Endothelial cell of umbilical vein (primary cell): ENCODE measurements at regions not wholly inside any gene's neighbourhood (a gene's known extent, or its start where the extent isn't known, plus 50 kb on each side); places are given as distances from the start of the nearest gene placed in this dataset.

Experiments
- BruUV-seq: library from RNA; stranded (reverse); fragments of 400-500 nt; replicated peaks from 2 replicates; lab custom pipeline; 2021; lab: Mats Ljungman, UMichigan
- CTCF ChIA-PET: fragments of 300-600, 350-600 bp; sonication (Branson Sonifier 250); formaldehyde crosslinking; loops from one replicate; lab custom pipeline; 2021; ENCODE audit warnings: antibody characterized with exemption, inconsistent platforms; lab: Charles Lee
- POLR2A ChIA-PET: fragments of 300-600, 350-600 bp; sonication (Branson Sonifier 250); formaldehyde crosslinking; loops from one replicate; lab custom pipeline; 2021; ENCODE audit warnings: antibody characterized with exemption, inconsistent platforms; lab: Charles Lee
- DNase-seq: peaks from one replicate; pipeline ENCODE4 v3.0.0-alpha.2; 2011; ENCODE audit warnings: low read depth, low spot score
- FAIRE-seq: peaks from 2 replicates; lab custom pipeline; 2011; peaks lifted over from hg19 to GRCh38; lab: Jason Lieb, UNC
- H2AFZ ChIP-seq: 2 replicates; pipeline ENCODE4 v1.6.0; 2012; ENCODE audit warnings: low read depth, low read length, control low read depth, inconsistent platforms
- H3K27ac ChIP-seq: 2 replicates; pipeline ENCODE4 v1.5.1; 2011; ENCODE audit warnings: low read depth, mild to moderate bottlenecking, control low read depth, low read length, moderate library complexity; ENCODE audit not compliant: insufficient read depth
- H3K27me3 ChIP-seq, 2 experiments: 2 replicates each; pipeline versions ENCODE4 v1.6.0 to v1.6.1; 2011; ENCODE audit warnings: low read length in 2 of 2, mixed read lengths in 1 of 2; ENCODE audit not compliant: control insufficient read depth in 2 of 2, insufficient read depth in 2 of 2
- H3K36me3 ChIP-seq, 2 experiments: 2 replicates in 1 of 2; 3 replicates in 1 of 2; pipeline ENCODE4 v1.5.1; 2011; ENCODE audit warnings: low read length in 2 of 2, mild to moderate bottlenecking in 1 of 2, moderate library complexity in 1 of 2; ENCODE audit not compliant: control insufficient read depth in 2 of 2, insufficient read depth in 2 of 2; ENCODE audit errors: extremely low read depth in 1 of 2
- H3K4me1 ChIP-seq: 3 replicates; pipeline ENCODE4 v1.5.1; 2011; ENCODE audit warnings: mild to moderate bottlenecking, low read length; ENCODE audit not compliant: control insufficient read depth, insufficient read depth; ENCODE audit errors: extremely low read depth
- H3K4me2 ChIP-seq: 2 replicates; pipeline ENCODE4 v1.6.1; 2011; ENCODE audit warnings: low read length, control low read depth, mixed read lengths; ENCODE audit not compliant: insufficient read depth
- H3K4me3 ChIP-seq, 3 experiments: fragments of 200-600 bp in 1 of 3; sonication (generic), shearing (Covaris generic) in 1 of 3; replicated peaks in 1 of 3; 2 replicates each; pipeline ENCODE4 v1.5.1; 2011 to 2016; ENCODE audit warnings: control low read depth in 3 of 3, low read length in 3 of 3, mild to moderate bottlenecking in 2 of 3, inconsistent platforms in 1 of 3, low read depth in 1 of 3, moderate library complexity in 1 of 3; ENCODE audit not compliant: insufficient read depth in 1 of 3
- H3K79me2 ChIP-seq: 2 replicates; pipeline ENCODE4 v1.6.0; 2012; ENCODE audit warnings: low read length, inconsistent platforms; ENCODE audit not compliant: control insufficient read depth, insufficient read depth
- H3K9ac ChIP-seq: replicated peaks from 2 replicates; pipeline ENCODE3; 2011; ENCODE audit warnings: low read length, control low read depth; ENCODE audit not compliant: insufficient read depth; ENCODE audit errors: extremely low read depth
- H3K9me1 ChIP-seq: replicated peaks from 3 replicates; pipeline ENCODE4 v1.6.0; 2011; ENCODE audit warnings: mild to moderate bottlenecking, low read length; ENCODE audit not compliant: control insufficient read depth, insufficient read depth; ENCODE audit errors: extremely low read depth
- H3K9me3 ChIP-seq: replicated peaks from 2 replicates; pipeline ENCODE4 v1.5.1; 2012; ENCODE audit warnings: low read length, inconsistent platforms; ENCODE audit not compliant: control insufficient read depth, insufficient read depth
- H4K20me1 ChIP-seq: replicated peaks from 2 replicates; pipeline ENCODE3; 2011; ENCODE audit warnings: mild to moderate bottlenecking, low read length; ENCODE audit not compliant: control insufficient read depth, insufficient read depth; ENCODE audit errors: extremely low read depth
- CTCF ChIP-seq, 2 donors: IDR thresholded peaks; 1 replicate in 1 of 2; 2 replicates in 1 of 2; pipeline ENCODE4 v1.5.1; 2011; ENCODE audit warnings: low read length in 2 of 2, mild to moderate bottlenecking in 2 of 2, moderate library complexity in 2 of 2, control low read depth in 1 of 2, inconsistent platforms in 1 of 2, low read depth in 1 of 2; ENCODE audit not compliant: insufficient read depth in 1 of 2; ENCODE audit errors: extremely low read depth in 1 of 2
- EZH2 ChIP-seq: IDR thresholded peaks from 2 replicates; pipeline ENCODE4 v1.6.1; 2012; ENCODE audit warnings: borderline replicate concordance, low read depth, mild to moderate bottlenecking, moderate library complexity, low read length, inconsistent platforms; ENCODE audit not compliant: severe bottlenecking
- FOS ChIP-seq: IDR thresholded peaks from 2 replicates; pipeline ENCODE4 v1.6.1; 2011; ENCODE audit warnings: mild to moderate bottlenecking, low read length, moderate library complexity, borderline replicate concordance; ENCODE audit not compliant: insufficient read depth
- GATA2 ChIP-seq: IDR thresholded peaks from 2 replicates; pipeline ENCODE4 v1.7.0; 2011; ENCODE audit warnings: low read depth, mild to moderate bottlenecking, moderate library complexity, mixed read lengths, low read length; ENCODE audit not compliant: insufficient read length, insufficient read depth
- JUN ChIP-seq: IDR thresholded peaks from 2 replicates; pipeline ENCODE4 v1.6.1; 2011; ENCODE audit warnings: borderline replicate concordance, low read depth; ENCODE audit not compliant: insufficient read length, insufficient read depth
- MYC ChIP-seq: IDR thresholded peaks from one replicate; pipeline ENCODE4 v1.6.1; 2011; ENCODE audit warnings: mild to moderate bottlenecking, low read depth, low read length
- POLR2A ChIP-seq: IDR thresholded peaks from 2 replicates; pipeline ENCODE4 v1.6.1; 2012; ENCODE audit warnings: low read depth, mild to moderate bottlenecking, control low read depth, low read length
- POLR2AphosphoS5 ChIP-seq: IDR thresholded peaks from 2 replicates; pipeline ENCODE4 v1.6.1; 2012; ENCODE audit warnings: low read depth, mild to moderate bottlenecking, control low read depth, low read length, moderate library complexity; ENCODE audit not compliant: insufficient read depth
- dilution Hi-C: fragments of 300-500 bp; cut with MboI; formaldehyde crosslinking; loops from one replicate; pipeline ENCODE4 v1.15.0; 2019; ENCODE audit warnings: low sequenced_read_pairs; ENCODE audit not compliant: extremely low pct_ligation_motif_present
- intact Hi-C: fragments of 100-400 bp; cut with micrococcal nuclease; formaldehyde crosslinking; loops from one replicate; pipeline ENCODE4 v1.10.0; 2022
- TF ChIP-seq, protein P1 (sequence below): IDR thresholded peaks from 2 replicates; pipeline ENCODE4 v1.6.1; 2011; ENCODE audit not compliant: insufficient read depth, insufficient read length

DNA sequence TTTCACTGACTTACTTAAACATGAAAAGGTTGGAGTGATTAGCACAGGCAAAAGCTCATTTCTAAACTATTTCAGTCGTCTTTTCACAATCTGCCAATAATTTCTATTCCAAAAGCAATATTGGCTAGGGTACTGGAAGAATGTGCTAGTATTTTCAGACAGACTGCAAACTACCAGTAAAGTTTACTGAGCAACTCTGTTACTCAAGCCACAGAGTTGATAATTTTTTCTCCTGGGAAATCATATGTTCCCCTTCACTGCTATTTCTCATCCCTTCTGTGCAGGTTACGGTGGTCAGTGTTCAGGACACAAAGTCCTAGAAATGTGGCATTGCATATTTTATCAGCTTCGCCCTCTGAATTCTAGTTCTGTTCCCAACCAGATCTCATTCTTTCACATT is 343.3 kb upstream of the TNC start:
- Histone ChIP-seq H3K9me1 (no peaks in the 10 kb centered on the region), H3K36me3 (no peaks in the 10 kb centered on the region), H3K27me3 (no peaks in the 10 kb centered on the region), H3K79me2 (no peaks in the 10 kb centered on the region), H3K4me1 (no peaks in the 10 kb centered on the region), H3K9me3 (peaks cover 4% of the 10 kb centered on the region), H3K4me3 (no peak overlapping the region), H3K9ac (no peak overlapping the region), H2AFZ (no peak overlapping the region), H3K27ac (no peak overlapping the region), H4K20me1 (no peaks in the 10 kb centered on the region), H3K4me2 (no peak overlapping the region)
- FAIRE-seq (no peak), DNase-seq (no peak)
- dilution Hi-C loops: no loop called here
- TF ChIP-seq GATA2: no peak
- no peak for TF ChIP-seq POLR2A
- TF ChIP-seq FOS: no peak
- TF ChIP-seq EZH2: no peak
- no peak for TF ChIP-seq CTCF (IDR thresholded peaks at IDR 0.05; ENCODE audit: extremely low read depth in 1 of 2, insufficient read depth in 1 of 2, low read depth in 1 of 2, low read length in 2 of 2)
- TF ChIP-seq, protein P1, sequence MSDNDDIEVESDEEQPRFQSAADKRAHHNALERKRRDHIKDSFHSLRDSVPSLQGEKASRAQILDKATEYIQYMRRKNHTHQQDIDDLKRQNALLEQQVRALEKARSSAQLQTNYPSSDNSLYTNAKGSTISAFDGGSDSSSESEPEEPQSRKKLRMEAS: no peak
- no peak for TF ChIP-seq MYC
- TF ChIP-seq JUN: no peak
- TF ChIP-seq POLR2AphosphoS5: no peak
- POLR2A ChIA-PET: no interaction called here
- BruUV-seq: no TSS peak
- intact Hi-C loops: no loop called here
- CTCF ChIA-PET: no interaction called here
